Heart right ventricle (tissue), 16 donors: ENCODE measurements at regions not wholly inside any gene's neighbourhood (a gene's known extent, or its start where the extent isn't known, plus 50 kb on each side); places are given as distances from the start of the nearest gene placed in this dataset.

Source experiments
- ATAC-seq, 8 donors: fragments of 200-7000 bp; cut with Tn5 transposase; one replicate each; pipeline ENCODE4 v1.9.1; 2020; ENCODE audit warnings: mild to moderate bottlenecking in 8 of 8, moderate library complexity in 8 of 8, moderate number of reproducible peaks in 1 of 8
- DNase-seq, 2 donors: peaks; one replicate each; pipeline ENCODE4 v3.0.0-alpha.2; 2020
- H3K27ac ChIP-seq, 10 donors: fragments of 200-600 bp; sonication (generic) in 2 of 10; one replicate each; pipeline versions ENCODE4 v1.5.0 to v1.8.0; 2020 to 2022; ENCODE audit warnings: mild to moderate bottlenecking in 3 of 10
- H3K27me3 ChIP-seq, 7 donors: fragments of 200-600 bp; one replicate each; pipeline ENCODE4 v1.8.0; 2021 to 2022; ENCODE audit warnings: mild to moderate bottlenecking in 2 of 7
- H3K36me3 ChIP-seq, 9 donors: fragments of 200-600 bp; sonication (generic) in 1 of 9; one replicate each; pipeline versions ENCODE4 v1.5.0 to v1.8.0; 2020 to 2022; ENCODE audit warnings: mild to moderate bottlenecking in 2 of 9
- H3K4me1 ChIP-seq, 9 donors: fragments of 200-600 bp; sonication (generic) in 1 of 9; one replicate each; pipeline versions ENCODE4 v1.5.0 to v1.8.0; 2020 to 2022; ENCODE audit warnings: mild to moderate bottlenecking in 4 of 9
- H3K4me3 ChIP-seq, 10 donors: fragments of 200-600 bp; sonication (generic) in 2 of 10; one replicate each; pipeline versions ENCODE4 v1.5.0 to v1.8.0; 2020 to 2022; ENCODE audit warnings: mild to moderate bottlenecking in 7 of 10, moderate library complexity in 2 of 10
- H3K9me3 ChIP-seq, 11 donors: fragments of 200-600 bp in 10 of 11; sonication (generic) in 2 of 11; one replicate each; pipeline versions ENCODE4 v1.5.0 to v1.8.0; 2013 to 2022; ENCODE audit warnings: mild to moderate bottlenecking in 2 of 11, control low read depth in 1 of 11, moderate library complexity in 1 of 11
- WGBS, 2 donors: extraction: QIAGEN DNeasy Blood & Tissue Kit; methylation state at CpG; one replicate each; pipeline ENCODE4 v1.1.7; 2013; ENCODE audit warnings: inconsistent platforms in 1 of 2; 5-methylcytosine and 5-hydroxymethylcytosine counted together
- intact Hi-C, 10 donors: fragments of 100-400 bp; cut with DNase I; formaldehyde crosslinking; loops; one replicate each; pipeline versions ENCODE4 v1.11.1 to v1.14.2; 2022
- TF ChIP-seq, protein P1 (sequence below), 9 donors: fragments of 200-600 bp; sonication (generic) in 2 of 9; IDR thresholded peaks; one replicate each; pipeline versions ENCODE4 v1.5.0 to v1.8.0; 2021 to 2022; ENCODE audit warnings: antibody characterized with exemption in 9 of 9, mild to moderate bottlenecking in 5 of 9, moderate library complexity in 1 of 9
- donor health status: Arrhythmogenic right ventricular cardiomyopathy.
- donor health status: ischemic (EF 13 %, LVEDD 7.1; RV severe dilation, severe dysfunction).
- donor health status: healthy with polysubstance abuse.
- donor health status: DM: no; HTN: yes; CAD: no.
- donor health status: DM: no; HTN: no; CAD: no.
- donor health status: ischemic (EF 25% LVEDD 6.9; RV normal size, moderate dysfunction).
- donor health status: ischemic (EF 25% LVEDD 5.7; RV mildly dilated, moderate dysfunction).
- donor health status: healthy.
- donor health status: DM: yes; HTN: yes; CAD: no.
- donor health status: Ischemic cardiomyopathy.
- donor health status: ischemic (EF 35%, LVEDD 5.7; RV mildly dilated, moderate dysfunction).
- donor health status: nonischemic (EF 11% LVEDD 7.7; RV severe dilation, severe dysfunction).
- donor health status: DM: yes; HTN: yes; CAD: no.
- donor health status: PGD.
- donor health status: ischemic (EF 29% LVEDD 5.4; RV normal size, mild dysfunction).
- donor health status: nonischemic (EF 23%, LVEDD 6.1; RV moderate dilation, normal function).

DNA sequence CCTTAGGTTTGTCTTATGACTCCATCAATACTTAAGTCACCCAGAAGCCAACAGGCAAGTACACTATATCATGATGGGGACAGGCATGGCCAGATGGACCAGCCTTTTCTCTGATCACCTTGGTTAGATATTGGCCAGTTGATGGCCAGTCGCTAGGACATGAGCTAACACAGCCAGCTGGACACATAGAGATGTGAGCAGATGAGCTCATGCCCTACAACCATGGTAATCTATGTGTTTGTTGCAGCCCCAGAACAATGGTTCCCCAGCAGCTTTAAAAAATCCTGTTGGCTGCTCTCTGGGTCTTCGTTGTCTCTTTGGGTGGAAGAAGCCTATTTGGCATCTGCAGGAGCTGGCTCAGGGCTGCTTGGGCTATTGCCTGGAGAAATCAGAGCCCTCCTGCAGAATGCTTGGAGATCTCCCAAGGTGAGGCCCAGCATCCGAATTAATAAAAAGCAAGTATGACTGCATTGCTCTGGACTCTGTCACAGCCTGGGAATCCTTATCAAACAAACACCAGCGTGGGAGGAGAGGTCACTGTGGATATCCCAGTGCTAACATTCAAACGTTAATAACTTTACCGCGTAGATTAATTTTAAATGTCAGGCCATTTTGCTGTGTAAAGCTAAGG lies 62.3 kb upstream of the KLHL29 start:
- Histone ChIP-seq H3K27me3 (peaks cover 0 to 34% (median 0%) of the 10 kb centered on the region in 7 donors), H3K36me3 (no peaks in the 10 kb centered on the region), H3K27ac (no peak overlapping the region), H3K9me3 (peaks cover 0 to 5% (median 0%) of the 10 kb centered on the region in 11 donors), H3K4me1 (peaks cover 0 to 9% (median 0%) of the 10 kb centered on the region in 9 donors), H3K4me3 (no peak overlapping the region)
- intact Hi-C loops, result no loop called here
- WGBS, 2 donors, result 43 to 49% methylated on average over 7 of the region's 7 CpGs
- DNase-seq, result no peak
- peak in 2 of 8 donors; percentile 49 to 65 for ATAC-seq
- TF ChIP-seq, protein P1, sequence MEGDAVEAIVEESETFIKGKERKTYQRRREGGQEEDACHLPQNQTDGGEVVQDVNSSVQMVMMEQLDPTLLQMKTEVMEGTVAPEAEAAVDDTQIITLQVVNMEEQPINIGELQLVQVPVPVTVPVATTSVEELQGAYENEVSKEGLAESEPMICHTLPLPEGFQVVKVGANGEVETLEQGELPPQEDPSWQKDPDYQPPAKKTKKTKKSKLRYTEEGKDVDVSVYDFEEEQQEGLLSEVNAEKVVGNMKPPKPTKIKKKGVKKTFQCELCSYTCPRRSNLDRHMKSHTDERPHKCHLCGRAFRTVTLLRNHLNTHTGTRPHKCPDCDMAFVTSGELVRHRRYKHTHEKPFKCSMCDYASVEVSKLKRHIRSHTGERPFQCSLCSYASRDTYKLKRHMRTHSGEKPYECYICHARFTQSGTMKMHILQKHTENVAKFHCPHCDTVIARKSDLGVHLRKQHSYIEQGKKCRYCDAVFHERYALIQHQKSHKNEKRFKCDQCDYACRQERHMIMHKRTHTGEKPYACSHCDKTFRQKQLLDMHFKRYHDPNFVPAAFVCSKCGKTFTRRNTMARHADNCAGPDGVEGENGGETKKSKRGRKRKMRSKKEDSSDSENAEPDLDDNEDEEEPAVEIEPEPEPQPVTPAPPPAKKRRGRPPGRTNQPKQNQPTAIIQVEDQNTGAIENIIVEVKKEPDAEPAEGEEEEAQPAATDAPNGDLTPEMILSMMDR (IDR thresholded peaks at IDR 0.05), result no peak

DNA sequence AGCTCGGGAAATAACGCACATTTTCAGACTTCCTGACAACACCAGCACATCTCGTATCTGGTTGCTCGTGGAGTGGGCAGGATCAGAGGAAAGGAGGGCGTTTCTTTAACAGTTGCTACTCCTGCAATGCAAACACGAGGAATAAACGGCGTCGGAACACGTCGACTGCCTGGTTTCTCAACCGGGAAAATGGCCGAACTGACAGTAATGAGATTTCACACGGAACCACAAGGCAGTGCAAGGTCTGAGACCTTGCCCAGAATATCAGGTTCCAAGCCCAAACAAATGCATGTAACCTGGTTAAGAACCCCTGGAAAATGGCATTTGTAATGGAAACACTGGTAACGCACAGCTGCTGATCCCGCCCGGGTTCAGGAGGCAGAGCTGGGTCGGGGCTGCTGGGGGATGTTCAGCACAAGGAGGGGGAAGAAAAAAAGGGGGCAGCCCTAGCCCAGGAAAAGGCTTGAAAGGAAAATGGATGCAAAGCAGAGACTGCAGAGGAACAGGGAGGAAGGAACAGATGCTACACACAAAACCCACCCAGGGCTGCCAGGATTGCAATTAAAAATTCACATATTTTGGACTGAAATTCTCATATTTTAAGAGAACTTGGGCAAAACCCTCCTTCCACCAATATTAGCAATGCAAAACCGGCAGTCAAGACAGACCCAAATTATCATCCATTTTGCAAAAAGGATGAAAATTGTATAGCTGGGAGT lies 61.6 kb upstream of the KLHL29 start:
- 66 to 67% methylated on average over 19 of the region's 19 CpGs for WGBS, 2 donors
- DNase-seq (no peak), ATAC-seq (no peak)
- TF ChIP-seq, protein P1 (IDR thresholded peaks at IDR 0.05), result no peak
- peaks cover 0 to 9% (median 0%) of the 10 kb centered on the region in 9 donors for H3K4me1 ChIP-seq
- H3K27me3 ChIP-seq, result peaks cover 0 to 37% (median 0%) of the 10 kb centered on the region in 7 donors
- intact Hi-C loops, result no loop called here
- peaks cover 0 to 5% (median 0%) of the 10 kb centered on the region in 11 donors for H3K9me3 ChIP-seq
- no peak overlapping the region for H3K27ac ChIP-seq
- H3K4me3 ChIP-seq, result no peak overlapping the region
- no peaks in the 10 kb centered on the region for H3K36me3 ChIP-seq

- 90% methylated on average over 20 of the region's 20 CpGs for WGBS, 2 donors
- no peaks in the 10 kb centered on the region for H3K9me3 ChIP-seq
- no peak overlapping the region for H3K4me3 ChIP-seq
- H3K27me3 ChIP-seq, result peaks cover 0 to 42% (median 0%) of the 10 kb centered on the region in 7 donors
- no peaks in the 10 kb centered on the region for H3K36me3 ChIP-seq
- intact Hi-C loops, result no loop called here
- TF ChIP-seq, protein P1 (IDR thresholded peaks at IDR 0.05), result no peak
- no peak overlapping the region for H3K27ac ChIP-seq
- DNase-seq (no peak), ATAC-seq (no peak)
- H3K4me1 ChIP-seq, result peaks cover 0 to 9% (median 0%) of the 10 kb centered on the region in 9 donors
Observed at GRCh38 chr2:23323917-23324680, 60.9 kb upstream of the KLHL29 start.

GRCh38 chr2:23326330-23326729 lies 58.6 kb upstream of the KLHL29 start:
- Histone ChIP-seq H3K27ac (no peak overlapping the region), H3K4me3 (no peak overlapping the region), H3K9me3 (no peaks in the 10 kb centered on the region), H3K4me1 (peaks cover 0 to 9% (median 0%) of the 10 kb centered on the region in 9 donors), H3K27me3 (peaks cover 0 to 56% (median 15%) of the 10 kb centered on the region in 7 donors), H3K36me3 (no peaks in the 10 kb centered on the region)
- no peak for ATAC-seq
- intact Hi-C loops, result no loop called here
- 75 to 79% methylated on average over 4 of the region's 4 CpGs for WGBS, 2 donors
- TF ChIP-seq, protein P1 (IDR thresholded peaks at IDR 0.05), result no peak
- no peak for DNase-seq
